ENCODE measurements at regions not wholly inside any gene's neighbourhood (a gene's known extent, or its start where the extent isn't known, plus 50 kb on each side); places are given as distances from the start of the nearest gene placed in this dataset.
A peak's percentile ranks its signal among the peaks of the same experiment; 100 is the strongest.

GRCh38 chr10:121362026-121362425, 236.2 kb downstream of the FGFR2 start:
- peak; percentile 71 to 77 for DNase-seq
- peak overlapping the region in 1 of 3 donors; percentile 51 for H3K27ac ChIP-seq
- H3K4me3 ChIP-seq (replicated peaks in 1 of 3) = no peak overlapping the region
- H3K9me3 ChIP-seq = no peaks in the 10 kb centered on the region
- WGBS, 2 donors = 34 to 57% methylated on average over 5 of the region's 5 CpGs
- H3K4me1 ChIP-seq = peaks cover 0 to 6% of the 10 kb centered on the region in 2 donors
- no peaks in the 10 kb centered on the region for H3K27me3 ChIP-seq
- intact Hi-C loops (cut with DNase I) = no loop called here
- TF ChIP-seq CTCF (IDR thresholded peaks at IDR 0.05) = no peak
- TF ChIP-seq POLR2A (IDR thresholded peaks at IDR 0.05) = no peak
- H3K36me3 ChIP-seq = no peaks in the 10 kb centered on the region

- DNase-seq = no peak
- H3K9me3 ChIP-seq = no peaks in the 10 kb centered on the region
Observed at GRCh38 chr10:121365566-121365965, 232.7 kb downstream of the FGFR2 start.

GRCh38 chr10:121368347-121369025, 229.8 kb downstream of the FGFR2 start:
- Histone ChIP-seq H3K4me3 (replicated peaks in 1 of 3) (no peak overlapping the region), H3K27me3 (no peaks in the 10 kb centered on the region), H3K4me1 (no peaks in the 10 kb centered on the region), H3K9me3 (no peaks in the 10 kb centered on the region), H3K27ac (no peak overlapping the region), H3K36me3 (no peaks in the 10 kb centered on the region)
- intact Hi-C loops (cut with DNase I) = no loop called here
- 69 to 77% methylated on average over 9 of the region's 9 CpGs for WGBS, 2 donors
- TF ChIP-seq POLR2A (IDR thresholded peaks at IDR 0.05) = no peak
- TF ChIP-seq CTCF (IDR thresholded peaks at IDR 0.05) = no peak
- no peak for DNase-seq

More at GRCh38 chr10:121365566-121365965, 232.7 kb downstream of the FGFR2 start:
- Histone ChIP-seq H3K27me3 (no peaks in the 10 kb centered on the region), H3K27ac (no peak overlapping the region), H3K4me1 (peaks cover 0 to 6% of the 10 kb centered on the region in 2 donors), H3K36me3 (no peaks in the 10 kb centered on the region), H3K4me3 (replicated peaks in 1 of 3) (no peak overlapping the region)
- 93 to 97% methylated on average over 9 to 25 of the region's 29 CpGs for WGBS, 2 donors
- intact Hi-C loops (cut with DNase I) = no loop called here
- no peak for TF ChIP-seq POLR2A (IDR thresholded peaks at IDR 0.05)
- TF ChIP-seq CTCF (IDR thresholded peaks at IDR 0.05) = no peak

- no peak overlapping the region for H3K4me3 ChIP-seq (replicated peaks in 1 of 3)
- H3K9me3 ChIP-seq = no peaks in the 10 kb centered on the region
- WGBS, 2 donors = 59 to 60% methylated on average over 3 of the region's 3 CpGs
- no peaks in the 10 kb centered on the region for H3K36me3 ChIP-seq
- no peaks in the 10 kb centered on the region for H3K27me3 ChIP-seq
- TF ChIP-seq CTCF (IDR thresholded peaks at IDR 0.05) (no peak), POLR2A (IDR thresholded peaks at IDR 0.05) (no peak)
- H3K27ac ChIP-seq = no peak overlapping the region
- intact Hi-C loops (cut with DNase I) = no loop called here
- no peaks in the 10 kb centered on the region for H3K4me1 ChIP-seq
- no peak for DNase-seq
Observed at GRCh38 chr10:121369616-121370015, 228.6 kb downstream of the FGFR2 start.

GRCh38 chr10:121371836-121372235, 226.4 kb downstream of the FGFR2 start:
- no peak overlapping the region for H3K27ac ChIP-seq
- no peak for DNase-seq

More at GRCh38 chr10:121371836-121372235, 226.4 kb downstream of the FGFR2 start:
- no peak for TF ChIP-seq POLR2A (IDR thresholded peaks at IDR 0.05)
- TF ChIP-seq CTCF (IDR thresholded peaks at IDR 0.05) = no peak
- H3K9me3 ChIP-seq = no peaks in the 10 kb centered on the region
- H3K4me1 ChIP-seq = peaks cover 7 to 15% of the 10 kb centered on the region in 2 donors
- H3K4me3 ChIP-seq (replicated peaks in 1 of 3) = no peak overlapping the region
- intact Hi-C loops (cut with DNase I) = no loop called here
- no peaks in the 10 kb centered on the region for H3K36me3 ChIP-seq
- 90 to 92% methylated on average over 3 of the region's 3 CpGs for WGBS, 2 donors
- no peaks in the 10 kb centered on the region for H3K27me3 ChIP-seq

Data from thyroid gland (tissue), 4 donors.